Testis (tissue), 2 donors: ENCODE measurements at regions not wholly inside any gene's neighbourhood (a gene's known extent, or its start where the extent isn't known, plus 50 kb on each side); places are given as distances from the start of the nearest gene placed in this dataset.
"Not testable (repeated sequence)": the region's sequence is repeated elsewhere in the genome, so short reads cannot be mapped to it uniquely, and the experiment has no call there.

Source experiments
- DNase-seq: peaks from one replicate; pipeline ENCODE4 v3.0.0-alpha.2; 2019
- H3K27ac ChIP-seq, 2 donors: fragments of 200-600 bp; sonication (generic); one replicate each; pipeline ENCODE4 v1.5.1; 2019
- H3K27me3 ChIP-seq: fragments of 200-600 bp; sonication (generic); one replicate; pipeline ENCODE4 v1.5.1; 2019
- H3K36me3 ChIP-seq: fragments of 200-600 bp; sonication (generic); one replicate; pipeline ENCODE4 v1.5.1; 2017; ENCODE audit warnings: low read depth; ENCODE audit errors: missing control alignments
- H3K4me1 ChIP-seq: fragments of 200-600 bp; sonication (generic); one replicate; pipeline ENCODE4 v1.5.1; 2019
- H3K4me3 ChIP-seq, 2 donors: fragments of 200-600 bp; sonication (generic); one replicate each; pipeline ENCODE4 v1.5.1; 2017 to 2019
- H3K9me3 ChIP-seq: fragments of 200-600 bp; sonication (generic); one replicate; pipeline ENCODE4 v1.5.1; 2017
- WGBS, 2 donors: methylation state at CpG; one replicate each; pipeline ENCODE4 v1.1.5; 2018; 5-methylcytosine and 5-hydroxymethylcytosine counted together
- intact Hi-C: fragments of 100-400 bp; cut with DNase I; formaldehyde crosslinking; loops from one replicate; pipeline ENCODE4 v1.15.1; 2023; ENCODE audit warnings: low total_unique reads

DNA sequence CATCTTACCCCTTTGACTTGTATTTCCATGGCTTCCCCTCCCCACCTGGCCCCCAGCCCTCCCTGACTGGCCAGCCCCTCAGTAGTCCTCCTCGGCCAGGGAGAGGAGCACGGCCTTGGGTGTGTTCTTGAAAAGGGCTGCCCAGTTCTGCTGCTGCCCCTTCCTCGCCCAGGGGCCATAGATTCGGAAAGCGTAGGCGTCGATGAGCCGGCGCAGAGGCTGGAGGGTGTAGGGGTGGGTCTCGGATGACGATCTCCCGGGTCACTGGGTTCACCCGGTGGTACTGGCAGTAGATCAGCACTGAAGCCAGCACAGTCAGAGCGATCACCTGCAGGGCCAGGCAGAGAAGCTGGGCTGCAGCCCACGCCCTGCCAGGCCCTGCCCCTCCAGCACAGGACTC is 71.7 kb downstream of the ZNF479 start:
- H3K4me3 ChIP-seq, H3K4me1 ChIP-seq, DNase-seq, H3K27ac ChIP-seq, H3K36me3 ChIP-seq, H3K27me3 ChIP-seq, H3K9me3 ChIP-seq, intact Hi-C loops: not testable (repeated sequence)
- 60% methylated on average over 14 of the region's 15 CpGs; no CpG with 5 or more reads in 1 of the 2 donors for WGBS, 2 donors

DNA sequence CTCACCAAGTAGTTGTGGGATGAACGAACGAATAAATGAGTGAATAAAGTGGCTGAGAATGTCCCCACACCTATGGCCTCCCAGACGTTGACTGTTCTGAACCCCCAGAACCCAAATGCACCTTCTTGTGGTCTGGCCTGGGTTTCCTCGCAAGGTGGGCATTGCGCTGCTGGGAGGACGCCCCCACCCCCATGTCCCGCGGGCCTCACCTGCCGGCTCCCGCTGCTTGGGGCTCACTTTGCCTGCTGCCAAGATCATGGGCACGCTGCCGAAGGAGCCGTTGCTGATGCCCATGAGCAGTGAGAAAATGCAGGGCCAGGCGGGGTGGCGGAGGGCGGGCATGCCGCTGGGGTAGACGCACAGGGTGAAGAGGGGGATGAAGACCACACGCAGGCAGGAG is 115.9 kb downstream of the ZNF479 start:
- H3K27me3 ChIP-seq, DNase-seq, H3K4me1 ChIP-seq, H3K27ac ChIP-seq, H3K4me3 ChIP-seq, intact Hi-C loops, H3K9me3 ChIP-seq, H3K36me3 ChIP-seq: not testable (repeated sequence)
- 95% methylated on average over 8 of the region's 19 CpGs; no CpG with 5 or more reads in 1 of the 2 donors for WGBS, 2 donors

DNA sequence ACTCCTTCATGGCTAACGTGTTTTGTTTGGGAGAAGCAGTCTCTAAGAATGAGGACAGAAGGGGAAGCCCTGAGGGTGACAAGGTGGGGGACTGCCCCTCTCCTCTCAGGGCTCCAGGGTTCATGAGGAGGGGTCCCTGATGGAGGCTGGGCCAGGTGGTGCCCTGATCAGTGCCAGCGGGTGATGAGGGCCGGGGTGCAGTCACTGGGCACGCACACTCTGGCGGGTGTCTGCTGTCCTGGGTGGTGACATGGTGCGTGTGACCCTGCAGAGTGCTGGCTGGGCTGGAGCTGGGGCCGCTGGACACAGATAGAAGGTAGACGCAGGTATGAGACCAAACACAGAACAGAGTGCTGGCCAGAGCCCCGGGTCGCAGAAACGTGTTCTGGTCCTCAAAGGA is 118.5 kb downstream of the ZNF479 start:
- H3K9me3 ChIP-seq, H3K4me3 ChIP-seq, H3K27me3 ChIP-seq, H3K4me1 ChIP-seq, H3K36me3 ChIP-seq, H3K27ac ChIP-seq, intact Hi-C loops, DNase-seq: not testable (repeated sequence)
- WGBS, 2 donors = 100% methylated on average over 4 of the region's 11 CpGs; no CpG with 5 or more reads in 1 of the 2 donors

DNA sequence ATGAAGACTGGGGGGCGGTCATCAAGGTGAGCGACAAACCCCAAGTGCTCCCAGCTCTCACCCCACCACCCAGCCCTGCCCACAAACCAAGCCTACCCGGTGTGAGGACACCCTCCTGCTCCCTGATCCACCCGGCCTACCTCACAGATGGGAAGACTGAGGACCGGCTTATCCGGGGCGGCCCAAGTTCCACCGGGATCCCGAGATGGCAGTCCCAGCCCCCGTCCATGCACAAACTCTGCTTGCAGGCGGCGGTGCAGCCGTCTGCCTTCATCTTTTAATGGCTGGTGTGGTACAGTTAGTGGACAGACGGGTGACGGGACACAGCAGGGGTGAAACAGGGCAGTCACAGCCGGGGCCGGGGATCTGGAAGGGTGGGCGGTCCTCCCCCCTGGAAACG is 119.3 kb downstream of the ZNF479 start:
- intact Hi-C loops, H3K9me3 ChIP-seq, H3K27me3 ChIP-seq, H3K4me3 ChIP-seq, H3K36me3 ChIP-seq, H3K4me1 ChIP-seq, H3K27ac ChIP-seq, DNase-seq: not testable (repeated sequence)
- WGBS, 2 donors = 88% methylated on average over 1 of the region's 19 CpGs; no CpG with 5 or more reads in 1 of the 2 donors

DNA sequence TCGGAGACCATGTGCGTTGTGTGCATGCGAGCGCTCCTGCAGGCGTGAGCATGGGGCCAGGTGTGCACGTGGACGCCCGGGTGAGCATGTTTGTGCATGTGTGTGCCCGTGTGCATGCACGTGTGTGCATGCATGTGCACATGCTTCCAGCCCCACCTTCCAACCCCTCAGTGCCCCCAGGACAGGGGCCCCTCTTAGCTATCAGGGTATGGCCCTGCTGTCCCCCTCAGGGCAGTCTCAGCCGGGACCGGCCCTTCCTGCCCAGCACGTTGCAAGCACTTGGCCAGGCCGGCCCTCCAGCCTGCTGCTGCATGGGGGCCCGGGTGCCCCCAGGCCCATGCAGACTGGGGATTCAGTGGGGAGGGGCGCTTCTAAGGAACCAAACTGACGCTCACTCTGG is 123.0 kb downstream of the ZNF479 start:
- H3K9me3 ChIP-seq, H3K27me3 ChIP-seq, intact Hi-C loops, DNase-seq, H3K4me1 ChIP-seq, H3K36me3 ChIP-seq, H3K4me3 ChIP-seq, H3K27ac ChIP-seq: not testable (repeated sequence)
- 60 to 83% methylated on average over 2 to 12 of the region's 17 CpGs for WGBS, 2 donors

DNA sequence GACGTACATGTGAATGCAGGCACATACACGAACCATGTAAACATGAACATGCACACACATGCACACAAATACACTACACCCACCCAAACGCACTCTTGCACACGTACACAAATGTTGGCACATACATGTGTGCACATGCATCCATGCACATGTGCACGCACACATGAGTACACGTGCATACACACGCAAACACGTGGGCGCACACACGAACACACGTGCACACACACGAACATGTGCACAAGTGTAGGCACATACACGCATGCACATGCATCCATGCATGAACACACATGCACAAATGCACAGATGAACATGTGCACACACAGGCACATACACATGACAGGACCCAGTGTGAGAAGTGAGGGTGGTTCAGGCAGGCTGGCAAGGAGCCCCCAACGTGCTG is 126.3 kb downstream of the ZNF479 start:
- H3K4me3 ChIP-seq, H3K27me3 ChIP-seq, H3K9me3 ChIP-seq, H3K27ac ChIP-seq, intact Hi-C loops, H3K36me3 ChIP-seq, H3K4me1 ChIP-seq, DNase-seq: not testable (repeated sequence)
- WGBS, 2 donors = 52% methylated on average over 11 of the region's 14 CpGs; no CpG with 5 or more reads in 1 of the 2 donors

DNA sequence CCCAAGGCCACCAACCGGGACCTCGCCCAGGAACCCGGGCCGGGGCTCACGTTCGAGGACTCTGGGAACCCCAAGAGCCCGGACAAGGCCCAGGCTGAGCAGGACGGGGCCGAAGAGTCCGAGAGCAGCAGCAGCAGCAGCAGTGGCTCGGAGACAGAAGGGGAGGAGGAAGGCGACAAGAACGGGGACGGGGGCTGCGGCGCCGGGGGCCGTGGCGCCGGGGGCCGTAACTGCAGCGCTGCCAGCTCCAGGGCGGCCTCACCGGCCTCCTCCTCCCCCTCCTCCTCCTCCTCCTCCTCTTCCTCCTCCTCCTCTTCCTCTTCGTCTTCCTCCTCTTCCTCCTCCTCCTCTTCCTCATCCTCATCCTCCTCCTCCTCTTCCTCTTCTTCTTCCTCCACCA is 128.4 kb downstream of the ZNF479 start:
- H3K9me3 ChIP-seq, DNase-seq: not testable (repeated sequence)
- 6% methylated on average over 12 of the region's 25 CpGs; no CpG with 5 or more reads in 1 of the 2 donors for WGBS, 2 donors

DNA sequence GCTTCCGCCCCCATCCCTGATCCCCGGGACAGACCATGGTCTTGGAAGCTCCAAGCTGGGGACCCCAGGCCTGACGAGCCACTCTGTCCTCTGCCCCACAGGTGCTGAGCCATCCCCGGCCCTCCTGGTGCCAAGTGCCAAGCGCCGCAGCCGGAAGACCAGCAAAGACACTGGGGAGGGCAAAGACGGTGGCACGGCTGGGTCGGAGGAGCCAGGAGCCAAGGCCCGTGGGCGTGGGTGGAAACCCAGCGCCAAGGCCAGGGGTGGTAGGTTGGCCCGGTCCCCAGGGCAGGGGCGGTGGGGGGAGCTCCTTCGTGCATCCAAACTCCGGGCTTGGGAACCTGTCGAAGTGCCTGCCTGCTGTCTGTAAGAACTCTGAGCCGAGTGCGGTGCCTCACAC is 130.3 kb downstream of the ZNF479 start:
- intact Hi-C loops, H3K4me1 ChIP-seq, H3K27ac ChIP-seq, H3K4me3 ChIP-seq, H3K27me3 ChIP-seq, H3K9me3 ChIP-seq, DNase-seq, H3K36me3 ChIP-seq: not testable (repeated sequence)
- whole genome bisulfite sequencing, 2 donors = 90% methylated on average over 11 of the region's 20 CpGs; no CpG with 5 or more reads in 1 of the 2 donors

More for the DNA sequence above, 128.4 kb downstream of the ZNF479 start:
- H3K27me3 ChIP-seq, H3K36me3 ChIP-seq, intact Hi-C loops, H3K4me1 ChIP-seq, H3K4me3 ChIP-seq, H3K27ac ChIP-seq: not testable (repeated sequence)

DNA sequence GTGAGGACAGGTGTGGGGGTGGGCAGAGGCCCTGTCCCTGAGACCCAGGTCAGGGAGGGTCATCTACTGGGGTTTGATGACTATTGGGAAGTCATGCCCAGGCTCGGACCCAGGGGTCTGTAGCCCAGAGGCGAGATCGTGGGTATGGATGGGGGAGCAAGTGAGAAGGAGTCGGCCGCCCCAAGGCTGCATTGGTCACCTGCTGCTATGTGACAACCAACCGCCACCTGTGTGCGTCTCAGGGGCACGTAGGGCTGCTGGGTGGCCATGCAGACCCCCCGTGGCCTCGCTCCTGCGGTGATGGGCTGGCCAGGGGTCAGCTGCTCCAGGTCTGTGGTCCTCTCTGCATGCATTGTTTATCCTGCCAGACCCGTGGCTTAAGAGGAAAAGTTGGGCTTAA is 138.5 kb downstream of the ZNF479 start:
- H3K4me3 ChIP-seq, H3K27ac ChIP-seq, H3K4me1 ChIP-seq, intact Hi-C loops, H3K9me3 ChIP-seq, H3K36me3 ChIP-seq, H3K27me3 ChIP-seq, DNase-seq: not testable (repeated sequence)
- 83 to 96% methylated on average over 12 of the region's 12 CpGs for WGBS, 2 donors

DNA sequence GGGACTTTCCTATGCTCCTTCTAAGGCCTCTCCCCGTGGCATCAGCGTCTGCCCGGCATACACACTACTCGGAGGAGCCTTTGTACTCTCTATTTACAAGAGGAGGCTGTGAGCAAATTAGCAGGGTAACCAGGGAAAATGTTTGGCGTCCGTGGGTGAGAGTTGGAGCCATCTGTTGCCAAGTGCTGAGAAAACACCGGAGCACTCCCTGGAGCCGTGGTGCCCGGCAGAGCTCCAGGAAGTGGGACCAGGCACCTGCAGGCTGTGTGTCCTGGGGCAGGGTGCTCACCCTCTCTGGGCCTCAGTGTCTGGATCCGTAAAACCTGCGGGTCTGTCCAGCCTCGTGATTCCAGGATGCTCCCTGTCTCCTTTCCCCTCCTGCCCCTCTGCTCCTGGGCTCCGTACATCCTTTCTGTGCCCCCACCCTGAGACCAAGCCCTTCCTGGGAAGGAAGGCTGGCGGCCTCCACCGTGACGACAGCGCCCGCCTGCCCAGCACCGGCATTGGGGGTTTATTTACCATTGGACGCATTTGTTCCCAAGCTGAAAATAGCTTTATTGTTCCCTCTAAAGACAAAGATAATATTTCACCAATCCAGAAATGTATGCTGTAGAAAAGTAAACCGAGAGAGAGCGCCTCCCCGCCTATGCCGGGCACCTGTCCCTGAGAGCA is 174.4 kb downstream of the ZNF479 start:
- H3K27ac ChIP-seq, H3K27me3 ChIP-seq, H3K4me3 ChIP-seq, H3K4me1 ChIP-seq, H3K36me3 ChIP-seq, intact Hi-C loops, H3K9me3 ChIP-seq, DNase-seq: not testable (repeated sequence)
- 85 to 93% methylated on average over 8 to 13 of the region's 24 CpGs for WGBS, 2 donors

DNA sequence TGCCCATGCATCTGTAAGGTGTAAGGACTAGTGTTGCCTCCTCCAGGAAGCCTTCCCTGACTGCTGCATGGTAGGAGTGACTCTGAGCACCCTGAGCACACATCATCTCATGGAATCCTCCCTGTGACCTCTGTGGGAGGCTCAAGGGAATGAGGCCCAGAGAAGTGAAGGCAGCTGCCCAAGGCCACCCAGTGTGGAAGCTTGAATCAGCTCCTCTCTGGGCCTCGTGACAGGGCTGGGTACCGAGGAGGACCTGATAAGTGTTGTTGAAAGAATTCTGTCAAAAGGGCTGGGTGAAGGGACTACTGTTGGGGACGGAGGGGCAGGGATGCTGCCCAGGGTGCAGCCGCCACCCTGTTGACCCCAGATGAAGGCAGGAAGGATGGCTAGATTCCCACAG is 175.2 kb downstream of the ZNF479 start:
- H3K27me3 ChIP-seq, DNase-seq, H3K36me3 ChIP-seq, H3K27ac ChIP-seq, H3K4me3 ChIP-seq, intact Hi-C loops, H3K9me3 ChIP-seq, H3K4me1 ChIP-seq: not testable (repeated sequence)
- 78% methylated on average over 3 of the region's 4 CpGs; no CpG with 5 or more reads in 1 of the 2 donors for WGBS, 2 donors

DNA sequence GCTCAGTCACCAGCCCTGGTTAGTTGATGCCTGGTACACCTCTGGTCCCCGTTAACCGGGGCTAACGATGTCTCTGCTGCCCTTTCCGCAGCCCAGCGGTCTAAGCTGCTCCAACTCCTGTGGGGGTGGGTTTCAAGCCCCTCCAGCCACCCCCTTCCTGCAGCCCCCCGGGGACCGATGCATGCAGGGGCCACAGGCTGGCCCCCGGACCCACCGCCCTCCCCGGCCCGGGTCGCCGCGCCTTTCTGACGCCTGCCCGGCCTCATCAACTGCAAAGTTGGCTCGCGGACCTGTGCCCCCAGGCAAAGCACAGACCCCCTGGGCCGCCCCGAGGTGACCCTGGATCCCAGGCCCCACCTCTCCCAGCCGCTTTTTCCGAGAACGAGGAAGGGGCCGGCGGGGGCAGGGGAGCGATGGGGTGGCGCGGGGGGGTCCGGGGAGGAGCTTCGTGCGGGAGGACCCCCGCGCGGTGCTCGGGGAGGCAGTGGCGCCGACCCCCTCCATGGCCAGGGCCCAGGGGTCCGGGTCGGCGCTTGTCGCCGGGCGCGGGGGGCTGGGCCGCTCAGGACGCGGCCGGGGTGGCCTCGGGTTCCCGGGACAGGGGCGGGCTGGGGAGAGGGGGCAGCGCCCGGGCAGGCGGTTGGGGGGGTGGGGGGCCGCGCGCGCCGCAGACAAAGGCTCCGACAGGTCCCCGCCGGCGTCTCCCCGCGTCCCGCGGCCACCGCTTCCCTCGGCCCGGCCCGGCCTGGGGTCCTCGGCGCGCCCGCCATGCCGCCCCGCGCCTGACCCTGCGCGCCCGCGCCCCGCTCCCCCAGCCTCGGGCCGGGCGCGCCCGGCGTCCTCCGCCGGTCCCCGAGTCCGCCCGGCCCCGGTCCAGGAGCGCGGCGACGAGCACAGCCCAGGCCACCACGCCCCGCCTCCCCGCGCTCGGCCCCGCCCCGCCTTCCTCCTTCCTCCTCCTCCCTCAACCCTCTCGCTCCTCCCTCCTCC is 183.6 kb downstream of the ZNF479 start:
- H3K27ac ChIP-seq = not testable (repeated sequence)
- 55% methylated on average over 18 of the region's 107 CpGs; no CpG with 5 or more reads in 1 of the 2 donors for WGBS, 2 donors

More for the DNA sequence above, 183.6 kb downstream of the ZNF479 start:
- H3K36me3 ChIP-seq, H3K4me3 ChIP-seq, intact Hi-C loops, H3K27me3 ChIP-seq, DNase-seq, H3K9me3 ChIP-seq, H3K4me1 ChIP-seq: not testable (repeated sequence)
